GM18867 (cell line): ENCODE measurements at regions not wholly inside any gene's neighbourhood (a gene's known extent, or its start where the extent isn't known, plus 50 kb on each side); places are given as distances from the start of the nearest gene placed in this dataset.
A peak's percentile ranks its signal among the peaks of the same experiment; 100 is the strongest.

Experiments
- ATAC-seq: cut with Tn5 transposase; IDR thresholded peaks from one replicate; pipeline ENCODE4 v1.9.1; 2021; ENCODE audit warnings: mild to moderate bottlenecking, moderate library complexity; ENCODE audit not compliant: unreplicated experiment

DNA sequence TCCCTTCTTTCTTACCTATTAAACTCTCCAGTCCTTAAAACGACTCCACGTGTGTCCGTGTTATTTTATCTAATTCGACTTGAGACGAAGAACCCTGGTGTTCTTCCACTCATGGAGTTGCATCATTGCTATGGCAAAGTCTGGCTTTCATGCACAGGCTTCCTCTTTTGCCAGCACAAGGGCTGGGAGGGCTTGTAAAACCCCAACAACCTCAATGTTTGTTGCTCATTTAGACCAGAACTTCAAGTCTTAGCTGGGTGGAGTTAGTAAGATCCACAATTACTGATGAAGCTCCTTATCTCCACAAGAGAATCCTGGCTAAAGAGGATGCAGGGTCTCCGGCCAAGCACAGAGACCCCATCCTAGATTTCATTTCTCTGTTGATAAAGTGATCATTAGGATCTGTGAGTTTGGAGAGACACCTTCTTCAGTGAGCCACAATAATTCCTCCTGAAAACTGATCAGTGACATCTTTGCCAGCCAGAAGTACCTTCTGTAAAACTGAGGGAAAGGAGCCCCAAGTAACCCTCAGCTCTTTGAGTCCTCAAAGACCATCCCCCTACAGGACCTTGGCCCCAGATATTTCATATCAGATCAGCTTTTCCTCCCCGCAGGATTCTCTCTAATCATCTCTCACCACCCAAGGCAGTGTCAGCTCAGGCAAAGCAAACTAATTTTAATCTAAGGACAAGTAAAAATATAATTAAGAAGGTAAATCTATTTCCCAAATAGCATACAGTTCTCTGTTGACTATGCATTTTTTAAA lies 514.6 kb downstream of the FUT8 start:
- ATAC-seq = no peak

DNA sequence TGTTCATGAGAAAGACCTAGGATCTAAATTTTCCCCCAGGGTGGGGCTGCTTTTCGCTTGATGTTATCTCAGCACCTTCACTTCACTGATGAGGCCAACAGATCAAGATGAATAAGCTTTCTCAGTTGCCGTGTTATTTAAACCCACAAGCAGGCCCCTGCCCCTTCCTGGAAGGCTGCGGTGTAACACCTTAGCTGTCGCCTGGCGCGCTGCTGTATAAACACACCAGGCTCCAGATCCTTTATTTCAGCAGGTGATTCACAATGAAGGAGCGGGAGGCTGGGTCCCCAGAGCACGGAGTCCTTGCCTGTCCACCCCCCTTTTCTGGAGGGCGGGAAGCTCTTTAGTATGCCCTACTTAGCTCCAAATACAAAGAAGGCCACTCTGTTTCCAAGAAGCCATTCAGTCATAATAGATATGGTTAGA lies 515.4 kb downstream of the FUT8 start:
- no peak for ATAC-seq

DNA sequence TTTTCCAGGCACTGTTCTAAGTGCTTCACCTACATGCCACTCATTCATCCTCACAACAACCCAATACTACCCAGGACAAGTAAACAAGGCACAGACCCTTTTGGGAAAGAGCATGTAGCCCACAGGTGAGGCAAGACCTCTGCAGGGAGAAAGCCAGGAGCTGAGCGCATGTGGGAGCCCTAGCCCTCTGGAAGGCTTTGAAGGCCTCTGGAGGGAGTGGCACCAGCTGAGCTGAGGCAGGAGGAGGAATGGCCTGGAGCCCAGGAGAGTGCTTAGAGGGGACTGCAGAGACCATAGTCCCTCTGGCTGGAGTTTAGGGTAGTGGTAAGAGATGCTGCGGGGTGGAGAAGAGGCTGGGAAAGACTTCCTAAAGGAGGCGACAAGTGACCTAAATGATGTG lies 516.5 kb downstream of the FUT8 start:
- ATAC-seq = no peak

DNA sequence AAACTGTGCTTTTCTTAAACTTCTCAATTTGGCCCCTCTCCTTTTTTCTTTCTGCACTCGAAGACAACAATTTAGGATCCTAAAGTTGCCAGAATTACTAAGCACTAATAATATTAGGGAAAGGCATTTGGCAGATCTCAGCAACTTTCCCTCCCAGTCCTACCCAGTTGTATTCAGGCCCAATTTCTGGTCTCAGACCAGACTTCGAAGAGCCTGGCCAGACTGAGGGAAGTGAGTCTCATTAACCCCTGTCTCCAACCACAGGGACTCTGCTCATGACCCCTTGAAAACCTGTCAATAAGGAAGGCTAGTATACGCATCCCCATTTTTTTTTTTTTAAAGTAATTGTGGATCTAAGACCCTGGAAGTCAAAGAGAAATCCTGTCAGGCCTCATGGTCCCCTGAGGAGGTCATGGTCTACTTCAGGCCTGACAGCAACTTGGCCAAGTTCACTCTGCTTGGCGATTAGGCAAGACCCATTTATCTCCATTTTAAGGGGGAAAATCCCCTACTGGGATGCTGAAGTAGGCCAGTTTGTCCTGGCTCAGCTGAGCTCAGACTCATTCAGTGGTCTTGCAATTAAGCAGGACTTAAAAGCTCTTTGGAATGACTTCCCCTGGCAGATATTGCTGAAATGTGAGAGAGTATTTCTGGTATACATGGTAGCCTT lies 521.0 kb downstream of the FUT8 start:
- no peak for ATAC-seq

DNA sequence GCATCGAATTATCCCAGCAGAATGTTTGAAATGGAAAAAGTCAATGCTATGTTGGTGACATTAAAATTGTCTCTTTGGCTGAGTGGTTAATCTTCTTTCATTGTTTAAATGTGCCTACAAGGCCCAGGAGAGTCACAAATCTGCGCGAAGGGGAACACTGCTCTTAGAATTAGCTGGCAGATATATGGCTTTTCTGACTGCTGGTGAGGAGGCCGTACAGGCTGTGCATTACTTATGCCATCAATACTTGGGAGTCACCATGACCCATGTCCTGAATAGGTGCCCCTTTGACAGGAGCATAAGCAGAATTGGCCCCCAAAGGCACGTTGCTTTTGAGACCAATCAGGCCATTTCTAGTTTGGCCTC lies 521.5 kb downstream of the FUT8 start:
- no peak for ATAC-seq

DNA sequence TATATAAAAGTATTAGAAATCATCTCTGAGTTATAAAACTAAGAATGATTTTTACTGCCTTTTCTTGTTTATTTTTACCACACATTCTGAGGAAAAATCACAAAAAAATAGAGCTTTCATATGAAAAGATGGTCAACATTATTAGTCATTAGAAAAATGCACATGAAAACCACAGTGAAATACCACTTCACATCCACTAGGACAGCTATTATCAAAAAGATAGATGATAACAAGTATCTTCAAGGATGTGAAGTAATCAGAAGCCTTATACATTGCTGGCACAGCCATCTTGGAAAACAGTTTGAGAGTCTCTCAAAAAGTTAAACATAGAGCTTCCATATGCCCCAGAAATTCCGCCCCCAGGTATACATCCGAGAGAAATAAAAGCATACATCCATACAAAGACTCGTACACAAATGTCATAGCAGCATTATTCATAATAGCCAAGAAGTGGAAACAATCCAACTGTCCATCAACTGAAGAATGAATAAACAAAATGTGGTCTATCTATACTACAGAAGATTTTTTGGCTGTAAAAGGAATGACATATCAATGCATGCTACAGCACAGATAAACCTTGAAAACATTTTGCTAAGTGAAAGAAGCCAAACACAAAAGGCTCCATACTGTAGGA lies 523.9 kb downstream of the FUT8 start:
- ATAC-seq = no peak

DNA sequence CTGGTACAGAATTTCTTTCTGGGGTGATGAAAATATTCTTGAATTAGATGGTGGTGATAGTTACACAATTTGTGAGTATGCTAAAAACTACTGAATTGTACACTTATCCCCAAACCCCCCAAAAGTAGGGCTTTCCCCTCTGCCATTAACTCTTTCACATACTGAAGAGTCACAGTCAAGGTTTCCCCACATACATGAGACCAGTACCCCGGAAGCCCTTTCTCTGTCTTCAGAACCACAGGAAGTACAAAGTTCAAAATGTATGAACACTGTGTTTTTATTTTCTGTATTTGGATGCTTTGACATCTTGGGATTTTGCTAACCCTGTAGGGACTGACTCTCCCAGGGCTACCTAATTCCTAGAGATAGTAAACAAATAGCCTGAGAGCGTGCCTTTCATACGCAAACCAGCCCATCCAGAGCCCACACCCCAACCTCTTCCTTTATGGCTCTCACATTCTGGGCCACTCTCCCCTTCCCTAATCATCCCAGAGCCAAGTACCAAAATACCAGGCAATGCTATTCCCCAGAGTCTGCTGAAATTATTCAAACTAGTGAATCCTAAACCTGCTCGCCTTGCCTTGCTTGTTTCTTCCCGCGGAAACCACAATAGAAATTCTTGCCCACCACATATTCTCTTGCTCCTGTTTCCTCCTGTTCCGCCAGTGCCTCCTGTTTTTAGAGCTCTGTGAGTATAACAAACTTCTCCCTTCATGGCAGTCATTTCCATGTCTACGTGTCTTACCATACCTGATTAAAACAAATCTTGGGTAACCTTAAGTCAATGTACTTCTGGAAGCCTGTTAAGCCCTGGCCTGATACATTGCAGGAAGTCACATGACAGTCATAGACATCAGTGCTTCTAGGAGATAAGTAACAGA lies 524.8 kb downstream of the FUT8 start:
- ATAC-seq = no peak

DNA sequence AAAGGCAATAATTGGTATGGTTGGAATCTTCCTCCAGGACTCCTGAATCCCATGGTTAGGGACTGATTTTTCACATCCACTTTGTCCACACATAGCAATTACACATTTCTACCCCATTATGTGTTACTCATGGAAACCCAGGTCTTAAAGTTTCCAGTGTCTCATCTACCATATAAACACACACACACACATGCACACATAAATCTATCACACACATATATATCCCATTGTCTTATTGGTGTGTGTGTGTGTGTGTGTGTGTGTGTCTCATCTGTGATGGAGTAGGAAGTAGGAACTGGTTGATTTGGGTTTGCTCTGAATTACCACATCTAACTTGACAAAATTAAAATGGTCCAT lies 525.4 kb downstream of the FUT8 start:
- no peak for ATAC-seq

DNA sequence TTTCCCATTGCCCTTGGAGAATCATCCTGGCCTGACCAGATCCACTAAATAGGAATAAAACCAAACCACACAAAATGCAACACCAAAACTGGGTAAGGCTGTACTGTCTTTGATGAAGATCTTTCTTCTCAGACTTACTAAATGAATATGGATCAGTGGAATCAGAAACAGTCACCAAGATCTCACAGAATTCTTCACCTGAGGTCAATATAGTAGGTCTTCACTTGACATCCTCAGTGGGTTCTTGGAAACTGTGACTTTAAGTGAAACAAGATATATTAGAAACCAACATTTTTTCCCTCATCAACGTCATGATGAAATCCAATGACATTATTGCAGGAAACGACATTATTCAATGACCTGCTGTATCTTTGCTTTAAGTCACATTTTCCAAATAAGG lies 526.2 kb downstream of the FUT8 start:
- ATAC-seq = no peak

DNA sequence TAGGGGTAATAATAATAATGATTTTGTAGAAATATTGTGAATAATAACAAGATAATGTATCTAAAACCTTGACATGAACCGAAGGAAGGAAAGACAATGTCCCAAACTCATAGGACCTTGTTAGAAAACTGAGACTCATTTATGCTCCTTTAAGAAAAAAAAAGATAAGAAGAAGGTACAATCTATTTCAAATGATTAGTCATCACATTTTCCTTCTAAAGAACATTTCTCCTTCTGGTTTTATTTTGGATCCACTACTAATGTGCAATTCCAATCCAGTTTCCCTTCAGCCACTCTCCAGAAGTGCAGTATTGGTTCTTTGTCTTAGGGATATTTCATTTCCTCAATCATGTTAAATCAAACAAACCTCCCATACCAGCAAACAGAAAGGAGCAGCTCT lies 526.7 kb downstream of the FUT8 start:
- ATAC-seq = no peak

DNA sequence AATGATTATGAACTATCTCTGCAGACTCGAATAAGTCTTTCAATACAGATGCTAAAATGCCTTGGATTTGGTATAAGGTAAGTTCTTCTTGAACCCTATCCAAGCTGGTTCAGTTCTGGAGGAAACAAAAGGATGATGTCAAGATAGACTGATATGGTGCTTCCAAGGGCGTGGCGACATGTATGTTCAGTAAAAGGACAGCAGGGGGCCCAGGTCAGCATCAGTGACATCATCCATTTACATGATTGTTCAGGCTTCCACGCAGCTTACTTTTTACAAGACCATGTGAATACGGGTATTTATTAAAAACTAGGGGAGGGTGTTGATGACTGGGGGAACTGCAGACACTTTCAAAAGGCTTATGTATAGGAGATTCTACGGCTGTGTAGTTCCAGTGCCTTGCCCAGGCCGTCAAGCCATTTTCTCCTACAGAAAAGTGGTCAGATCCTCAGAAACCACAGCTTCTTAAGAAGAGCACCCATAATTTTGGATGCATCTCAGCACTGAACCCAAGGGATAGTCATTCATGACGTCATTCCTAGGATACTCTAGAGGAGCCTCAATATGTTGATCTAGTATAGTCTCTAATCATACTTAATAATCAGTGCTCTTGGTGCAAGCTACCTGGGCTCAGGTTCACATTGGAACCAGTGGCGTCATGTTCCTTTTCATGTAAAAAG lies 527.7 kb downstream of the FUT8 start:
- ATAC-seq = peak; percentile 84

DNA sequence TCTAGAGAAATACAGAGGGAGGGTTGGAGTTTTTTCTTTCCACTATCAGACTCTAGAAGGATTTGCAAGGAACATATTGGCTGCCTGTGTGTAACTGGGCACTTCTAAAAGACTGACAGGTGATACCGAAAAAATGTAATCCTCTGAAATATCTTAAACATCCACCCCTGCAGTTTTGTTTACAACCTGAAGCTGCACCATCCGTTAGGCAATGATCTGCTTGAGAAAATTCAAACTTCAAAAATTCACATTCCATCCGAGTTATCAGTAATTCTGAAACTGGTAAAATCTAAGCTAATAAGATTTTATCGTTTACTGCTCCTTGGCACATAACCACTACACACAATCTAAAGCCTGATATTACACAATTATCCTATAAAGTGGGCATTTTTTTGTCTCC lies 528.6 kb downstream of the FUT8 start:
- ATAC-seq = no peak

DNA sequence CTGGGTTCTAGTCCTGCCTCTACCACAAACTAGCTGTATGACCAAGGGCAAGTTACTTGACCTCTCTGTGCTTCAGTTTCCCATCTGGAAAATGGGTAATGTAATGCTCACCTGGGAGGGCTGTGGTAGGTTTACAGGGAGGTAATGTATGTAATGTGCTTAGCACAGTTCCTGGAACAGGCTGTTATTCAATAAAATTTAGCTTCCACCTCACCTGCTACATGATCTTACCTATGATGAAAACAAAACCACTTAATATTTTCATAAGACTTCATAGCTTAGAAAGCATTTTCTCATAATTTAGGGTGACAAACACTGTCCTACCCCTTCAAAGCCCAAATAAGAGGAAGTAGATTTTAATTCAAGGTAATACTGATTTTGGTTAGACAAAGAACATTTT lies 530.6 kb downstream of the FUT8 start:
- ATAC-seq = no peak

DNA sequence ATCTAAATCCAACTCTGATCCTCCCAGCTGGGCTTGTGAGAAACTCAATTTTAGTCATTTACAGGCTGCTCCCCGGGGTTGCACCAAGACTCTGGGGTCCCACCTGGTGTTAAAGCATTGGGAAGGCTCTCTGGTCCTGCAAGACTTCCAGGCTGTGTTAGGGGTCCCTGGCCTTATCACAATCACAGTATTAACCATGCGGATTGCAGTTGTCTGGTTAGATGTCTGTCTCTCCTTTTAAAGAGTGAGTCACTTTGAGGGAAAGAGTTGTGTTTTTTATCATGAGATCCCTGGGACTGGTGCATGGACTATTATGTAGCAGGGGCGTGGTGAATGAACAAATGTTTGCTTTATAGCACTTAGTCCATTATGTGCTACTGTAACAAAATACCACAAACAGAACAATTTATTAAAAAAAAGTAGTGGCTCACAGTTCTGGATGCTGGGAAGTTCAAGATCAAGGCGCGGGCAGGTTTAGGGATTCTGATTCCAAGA lies 531.4 kb downstream of the FUT8 start:
- ATAC-seq = no peak

DNA sequence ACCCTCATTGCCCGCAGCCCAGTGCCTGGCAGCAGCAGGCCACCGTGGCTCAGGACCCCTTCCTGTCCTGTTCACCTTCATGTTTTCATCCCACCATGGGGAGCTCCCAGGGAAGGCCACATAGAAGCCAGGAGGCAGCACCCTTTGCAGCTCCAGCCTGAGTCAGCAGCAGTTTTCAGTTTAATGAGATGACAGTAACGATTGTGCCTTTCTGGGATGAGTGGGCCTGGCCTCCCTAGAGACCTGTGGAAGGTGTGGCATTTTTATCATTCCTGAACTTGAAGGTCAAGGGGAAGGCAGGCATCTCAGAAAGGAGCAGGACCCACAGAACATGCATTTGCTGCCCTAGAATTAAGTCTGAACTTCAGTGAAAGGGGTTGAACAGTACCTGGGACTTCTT lies 532.8 kb downstream of the FUT8 start:
- ATAC-seq = no peak

DNA sequence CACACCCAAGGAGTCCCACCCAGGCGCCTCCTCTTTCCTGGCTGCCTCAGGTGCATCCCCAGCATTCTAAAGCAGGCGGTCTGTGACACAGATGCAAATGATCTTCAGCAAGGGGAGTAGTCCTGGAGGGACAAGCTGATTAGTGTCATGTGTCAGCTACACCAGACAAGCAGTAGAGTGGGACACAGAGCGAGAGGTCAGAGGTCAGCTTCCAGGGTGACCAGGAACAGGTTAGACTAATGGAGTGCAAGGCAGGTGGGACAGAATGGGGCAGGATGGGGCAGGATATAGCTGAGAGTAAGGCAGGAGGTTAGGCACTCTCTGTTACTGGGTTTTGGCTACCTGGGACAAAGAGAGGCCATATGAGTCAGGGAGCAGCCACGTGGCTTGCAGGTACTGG lies 534.0 kb downstream of the FUT8 start:
- ATAC-seq = no peak

DNA sequence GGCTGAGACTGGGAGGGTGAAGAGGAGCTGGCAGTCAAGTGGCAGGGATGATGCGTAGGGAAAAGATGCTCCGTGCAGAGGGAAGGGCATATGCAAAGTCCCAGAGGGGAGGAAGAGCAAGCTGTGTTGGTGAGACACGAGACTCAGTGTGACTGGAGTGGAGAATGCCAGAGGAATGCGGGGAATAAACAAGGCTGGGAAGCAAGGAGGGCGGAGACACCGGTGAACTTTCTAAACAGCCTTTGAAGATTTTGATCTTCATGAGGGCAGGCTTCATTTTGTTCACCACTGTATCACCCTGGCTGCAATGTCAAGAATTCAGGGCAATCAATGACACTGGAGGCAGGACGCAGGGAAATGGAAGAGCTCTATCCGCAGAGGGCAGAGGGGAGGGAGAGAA lies 535.8 kb downstream of the FUT8 start:
- no peak for ATAC-seq

DNA sequence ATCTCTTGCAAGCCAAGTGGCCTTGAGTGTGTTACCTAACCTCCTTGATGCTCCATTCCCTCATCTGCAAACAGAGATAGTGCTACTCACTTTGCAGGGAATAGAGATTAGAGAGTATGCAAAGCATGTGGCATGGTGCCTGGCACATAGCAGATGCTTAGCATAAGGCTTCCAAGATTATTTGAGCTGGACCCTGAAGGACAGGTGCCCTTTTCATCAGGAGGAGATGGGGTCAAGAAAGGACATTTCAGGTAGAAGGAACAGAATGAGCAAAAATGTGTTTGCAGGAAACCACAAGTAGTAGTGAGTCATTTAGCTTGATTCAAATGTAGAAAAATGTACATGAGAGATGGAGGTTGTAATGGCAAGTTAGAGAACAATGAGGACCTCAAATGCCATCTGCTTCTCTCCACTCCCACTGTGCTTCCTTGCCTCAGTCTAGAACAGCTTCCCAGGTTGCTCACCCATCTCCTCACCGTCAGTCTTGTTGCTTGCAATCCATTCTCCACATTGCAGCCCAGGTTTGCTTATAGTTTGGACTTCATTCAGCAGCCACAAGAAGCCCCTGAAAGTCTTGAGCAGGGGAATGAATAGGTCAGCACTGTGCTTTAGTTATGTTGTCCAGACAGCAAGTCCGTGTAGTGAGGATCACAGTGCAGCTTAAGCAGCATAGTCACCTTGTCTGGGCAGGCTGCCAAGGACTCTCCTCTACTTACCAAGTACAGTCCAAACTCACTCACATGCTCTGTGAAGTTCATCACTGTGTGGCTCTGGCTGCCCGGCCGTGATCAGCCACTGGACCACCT lies 536.3 kb upstream of the CCDC196 start:
- ATAC-seq = peak; percentile 67

DNA sequence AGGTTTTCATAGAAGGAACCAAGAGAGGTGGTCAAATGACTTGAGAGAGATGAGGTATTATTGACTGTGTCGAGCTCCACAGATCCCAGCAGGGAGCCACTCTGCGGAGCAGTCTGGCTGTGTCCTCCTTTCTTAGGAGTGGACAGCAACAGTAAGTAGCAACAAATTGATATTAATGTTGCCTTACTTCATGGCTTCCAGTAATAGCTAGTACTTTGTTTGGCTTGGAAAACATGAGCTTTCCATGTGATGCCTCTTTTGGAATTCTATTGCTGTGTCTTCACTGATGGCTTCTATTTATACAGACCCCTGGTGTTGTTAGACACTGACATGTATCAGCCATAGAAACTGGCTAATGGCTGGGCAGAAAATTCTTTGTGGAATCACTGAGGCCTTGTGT lies 531.2 kb upstream of the CCDC196 start:
- no peak for ATAC-seq
